WTC11 (cell line): ENCODE measurements at regions not wholly inside any gene's neighbourhood (a gene's known extent, or its start where the extent isn't known, plus 50 kb on each side); places are given as distances from the start of the nearest gene placed in this dataset.

Experiments used
- ATAC-seq: fragments of 200-7000 bp; cut with Tn5 transposase; 2 replicates; pipeline ENCODE4 v1.10.0; 2021; ENCODE audit warnings: mild to moderate bottlenecking, moderate library complexity
- CTCF ChIA-PET: fragments of 300-600 bp; sonication (Branson Sonifier 250); formaldehyde crosslinking; loops from one replicate; lab custom pipeline; 2021; ENCODE audit warnings: antibody characterized with exemption; lab: Charles Lee
- POLR2A ChIA-PET: fragments of 350-600 bp; sonication (Branson Sonifier 250); formaldehyde crosslinking; loops from one replicate; lab custom pipeline; 2021; ENCODE audit warnings: antibody characterized with exemption; lab: Charles Lee
- DNase-seq: peaks from one replicate; pipeline ENCODE4 v3.0.0; 2021; ENCODE audit warnings: low spot score
- H3K27ac Mint-ChIP-seq: 2 replicates; pipeline ENCODE4 v1.8.0; 2021; ENCODE audit warnings: mixed read lengths
- H3K27me3 Mint-ChIP-seq: 2 replicates; pipeline ENCODE4 v1.8.0; 2021; ENCODE audit warnings: low read depth, mild to moderate bottlenecking, moderate library complexity, mixed read lengths
- H3K36me3 Mint-ChIP-seq: 2 replicates; pipeline ENCODE4 v1.8.0; 2021; ENCODE audit warnings: mixed read lengths
- H3K4me1 Mint-ChIP-seq: 2 replicates; pipeline ENCODE4 v1.8.0; 2022; ENCODE audit warnings: mixed read lengths
- H3K4me3 Mint-ChIP-seq: 2 replicates; pipeline ENCODE4 v1.8.0; 2021; ENCODE audit warnings: mild to moderate bottlenecking, moderate library complexity, mixed read lengths
- H3K9me3 Mint-ChIP-seq: 2 replicates; pipeline ENCODE4 v1.8.0; 2021; ENCODE audit warnings: mixed read lengths
- ATF1 ChIP-seq: sonication (generic); formaldehyde crosslinking; IDR thresholded peaks from 2 replicates; pipeline ENCODE4 v1.8.1; 2023; ENCODE audit warnings: mild to moderate bottlenecking, moderate library complexity, missing genetic modification reagents
- CDX4 ChIP-seq: fragments of 250-450 bp; sonication (Bioruptor Pico); IDR thresholded peaks from 2 replicates; pipeline ENCODE4 v1.9.0; 2021; ENCODE audit warnings: moderate library complexity, mild to moderate bottlenecking, inconsistent platforms, borderline replicate concordance
- E2F1 ChIP-seq: sonication (generic); formaldehyde crosslinking; IDR thresholded peaks from 2 replicates; pipeline ENCODE4 v1.8.0; 2022; ENCODE audit warnings: mild to moderate bottlenecking, missing genetic modification reagents
- JUN ChIP-seq: sonication (generic); formaldehyde crosslinking; IDR thresholded peaks from 2 replicates; pipeline ENCODE4 v1.8.0; 2023; ENCODE audit warnings: mild to moderate bottlenecking, missing genetic modification reagents
- PRRX2 ChIP-seq: fragments of 250-450 bp; sonication (Bioruptor Pico); IDR thresholded peaks from 2 replicates; pipeline ENCODE4 v1.8.0; 2021; ENCODE audit warnings: mild to moderate bottlenecking
- TEAD4 ChIP-seq: sonication (generic); formaldehyde crosslinking; IDR thresholded peaks from 2 replicates; pipeline ENCODE4 v1.8.0; 2022; ENCODE audit warnings: mild to moderate bottlenecking, missing genetic modification reagents
- ZNF138 ChIP-seq: sonication (generic); formaldehyde crosslinking; conservative IDR thresholded peaks from 2 replicates; pipeline ENCODE4 v1.8.1; 2022; ENCODE audit warnings: mild to moderate bottlenecking, moderate library complexity, missing genetic modification reagents
- ZNF532 ChIP-seq: fragments of 250-450 bp; sonication (Bioruptor Pico); IDR thresholded peaks from 2 replicates; pipeline ENCODE4 v1.9.0; 2021; ENCODE audit warnings: mild to moderate bottlenecking, borderline replicate concordance
- TF ChIP-seq, protein P1 (sequence below): sonication (generic); formaldehyde crosslinking; IDR thresholded peaks from 2 replicates; pipeline ENCODE4 v1.8.0; 2022; ENCODE audit warnings: missing genetic modification reagents
- TF ChIP-seq, protein P2 (sequence below): sonication (generic); formaldehyde crosslinking; conservative IDR thresholded peaks from 2 replicates; pipeline ENCODE4 v1.8.1; 2023; ENCODE audit warnings: mild to moderate bottlenecking, low read depth, missing genetic modification reagents, moderate library complexity
- TF ChIP-seq, protein P3 (sequence below): sonication (generic); formaldehyde crosslinking; IDR thresholded peaks from 2 replicates; pipeline ENCODE4 v1.8.0; 2022; ENCODE audit warnings: mild to moderate bottlenecking, missing genetic modification reagents

DNA sequence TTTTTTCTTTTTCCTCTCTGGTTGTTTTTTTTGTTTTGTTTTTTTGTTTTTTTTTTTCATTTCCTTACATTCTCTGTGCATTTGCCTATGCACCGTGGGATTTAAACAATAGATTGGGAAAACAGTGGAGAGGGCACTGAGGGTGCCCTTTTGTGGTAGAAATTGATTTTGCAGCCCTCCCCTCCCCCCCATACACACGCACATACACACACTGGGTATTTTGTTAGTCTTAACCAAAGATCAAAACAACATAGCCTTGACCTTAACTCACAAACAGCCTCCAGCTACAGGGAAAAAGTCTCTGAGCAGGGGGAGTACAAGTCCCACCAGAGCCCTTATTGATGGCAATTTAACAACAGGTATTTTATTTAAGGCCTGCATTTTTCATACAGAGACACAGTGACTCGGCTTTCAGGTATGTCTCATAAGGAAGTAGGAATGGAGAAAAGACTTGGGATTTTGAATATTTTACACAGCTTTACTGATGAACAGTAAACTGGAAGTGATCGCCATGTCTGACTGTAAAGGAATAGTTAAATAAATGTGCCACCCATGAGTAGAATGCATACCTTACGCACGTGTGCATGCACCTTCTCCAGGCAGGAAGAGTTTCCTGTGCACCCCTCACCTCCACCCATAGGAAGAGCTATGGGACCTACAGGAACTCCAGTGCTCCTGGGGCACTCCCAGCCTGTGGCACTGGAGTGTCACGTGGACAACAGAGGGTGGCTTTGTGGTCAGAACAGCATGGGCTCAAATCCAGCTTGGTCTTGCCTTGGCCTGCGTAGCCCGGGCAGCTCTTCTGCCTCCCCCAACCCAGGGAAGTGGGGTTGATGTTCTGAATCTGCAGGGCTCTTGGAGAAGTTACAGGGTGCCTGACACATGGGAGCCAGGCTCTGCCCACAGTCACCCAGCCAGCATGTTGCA, 266.4 kb downstream of the ANAPC1 start:
- no peak overlapping the region for H3K27ac Mint-ChIP-seq
- no peaks in the 10 kb centered on the region for H3K36me3 Mint-ChIP-seq
- no peak for TF ChIP-seq TEAD4 (CRISPR knock-in tag)
- TF ChIP-seq CDX4: no peak
- TF ChIP-seq E2F1 (CRISPR knock-in tag): no peak
- TF ChIP-seq ZNF138 (CRISPR knock-in tag): no peak
- no peak for TF ChIP-seq ATF1 (CRISPR knock-in tag)
- H3K9me3 Mint-ChIP-seq: peaks cover 7% of the 10 kb centered on the region; the same call in 1 of the 2 replicates
- DNase-seq: no peak
- H3K4me3 Mint-ChIP-seq: no peak overlapping the region
- POLR2A ChIA-PET: no interaction called here
- no peaks in the 10 kb centered on the region for H3K27me3 Mint-ChIP-seq
- ATAC-seq: no peak
- peaks cover 17% of the 10 kb centered on the region for H3K4me1 Mint-ChIP-seq
- CTCF ChIA-PET: no interaction called here

DNA sequence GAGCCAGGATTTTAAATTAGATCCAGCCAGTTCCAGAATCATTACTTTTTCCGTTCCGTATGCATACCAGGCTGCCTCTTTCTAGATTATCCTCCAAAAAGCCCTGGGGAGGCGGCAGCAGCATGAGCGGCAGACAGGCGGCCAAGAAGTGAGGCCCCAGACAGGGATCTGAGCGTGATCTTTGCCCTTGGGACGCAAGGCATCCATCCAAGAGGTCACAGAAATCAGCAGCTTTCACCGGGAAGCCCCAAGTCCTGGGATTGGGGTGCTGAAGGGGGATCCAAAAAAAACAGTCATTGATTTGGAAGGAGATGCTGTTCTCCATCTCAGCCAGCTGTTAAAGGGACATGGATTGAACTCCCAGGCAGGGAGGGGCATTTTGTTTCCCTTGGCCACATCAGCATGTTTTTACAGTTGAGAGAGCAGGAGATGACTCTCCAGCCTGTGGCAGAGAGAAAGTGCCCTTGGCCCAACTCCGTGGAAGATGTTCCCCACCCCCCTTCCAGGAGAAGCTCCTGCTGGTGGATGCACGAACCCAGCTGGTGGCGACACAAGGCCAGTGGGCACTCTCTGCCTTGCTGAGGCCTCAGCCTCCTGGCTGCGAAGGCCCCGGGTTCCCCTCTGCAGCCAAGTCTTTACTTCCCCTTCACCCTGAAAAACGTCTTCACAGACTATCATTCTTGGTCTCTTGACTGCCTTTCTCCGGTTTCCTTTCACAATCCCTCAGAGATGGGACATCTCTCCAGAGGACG, 265.6 kb downstream of the ANAPC1 start:
- H3K4me3 Mint-ChIP-seq: no peak overlapping the region
- H3K9me3 Mint-ChIP-seq: peaks cover 7% of the 10 kb centered on the region; the same call in 1 of the 2 replicates
- H3K4me1 Mint-ChIP-seq: peaks cover 17% of the 10 kb centered on the region
- no peak for DNase-seq
- ATAC-seq: no peak
- ChIA-PET POLR2A (no interaction called here), CTCF (no interaction called here)
- H3K27ac Mint-ChIP-seq: no peak overlapping the region
- no peaks in the 10 kb centered on the region for H3K36me3 Mint-ChIP-seq
- H3K27me3 Mint-ChIP-seq: no peaks in the 10 kb centered on the region
- TF ChIP-seq, protein P1, sequence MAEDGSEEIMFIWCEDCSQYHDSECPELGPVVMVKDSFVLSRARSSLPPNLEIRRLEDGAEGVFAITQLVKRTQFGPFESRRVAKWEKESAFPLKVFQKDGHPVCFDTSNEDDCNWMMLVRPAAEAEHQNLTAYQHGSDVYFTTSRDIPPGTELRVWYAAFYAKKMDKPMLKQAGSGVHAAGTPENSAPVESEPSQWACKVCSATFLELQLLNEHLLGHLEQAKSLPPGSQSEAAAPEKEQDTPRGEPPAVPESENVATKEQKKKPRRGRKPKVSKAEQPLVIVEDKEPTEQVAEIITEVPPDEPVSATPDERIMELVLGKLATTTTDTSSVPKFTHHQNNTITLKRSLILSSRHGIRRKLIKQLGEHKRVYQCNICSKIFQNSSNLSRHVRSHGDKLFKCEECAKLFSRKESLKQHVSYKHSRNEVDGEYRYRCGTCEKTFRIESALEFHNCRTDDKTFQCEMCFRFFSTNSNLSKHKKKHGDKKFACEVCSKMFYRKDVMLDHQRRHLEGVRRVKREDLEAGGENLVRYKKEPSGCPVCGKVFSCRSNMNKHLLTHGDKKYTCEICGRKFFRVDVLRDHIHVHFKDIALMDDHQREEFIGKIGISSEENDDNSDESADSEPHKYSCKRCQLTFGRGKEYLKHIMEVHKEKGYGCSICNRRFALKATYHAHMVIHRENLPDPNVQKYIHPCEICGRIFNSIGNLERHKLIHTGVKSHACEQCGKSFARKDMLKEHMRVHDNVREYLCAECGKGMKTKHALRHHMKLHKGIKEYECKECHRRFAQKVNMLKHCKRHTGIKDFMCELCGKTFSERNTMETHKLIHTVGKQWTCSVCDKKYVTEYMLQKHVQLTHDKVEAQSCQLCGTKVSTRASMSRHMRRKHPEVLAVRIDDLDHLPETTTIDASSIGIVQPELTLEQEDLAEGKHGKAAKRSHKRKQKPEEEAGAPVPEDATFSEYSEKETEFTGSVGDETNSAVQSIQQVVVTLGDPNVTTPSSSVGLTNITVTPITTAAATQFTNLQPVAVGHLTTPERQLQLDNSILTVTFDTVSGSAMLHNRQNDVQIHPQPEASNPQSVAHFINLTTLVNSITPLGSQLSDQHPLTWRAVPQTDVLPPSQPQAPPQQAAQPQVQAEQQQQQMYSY (CRISPR knock-in tag): no peak
- TF ChIP-seq PRRX2 (no peak), JUN (no peak), ZNF532 (CRISPR knock-in tag) (no peak)
- TF ChIP-seq, protein P2, sequence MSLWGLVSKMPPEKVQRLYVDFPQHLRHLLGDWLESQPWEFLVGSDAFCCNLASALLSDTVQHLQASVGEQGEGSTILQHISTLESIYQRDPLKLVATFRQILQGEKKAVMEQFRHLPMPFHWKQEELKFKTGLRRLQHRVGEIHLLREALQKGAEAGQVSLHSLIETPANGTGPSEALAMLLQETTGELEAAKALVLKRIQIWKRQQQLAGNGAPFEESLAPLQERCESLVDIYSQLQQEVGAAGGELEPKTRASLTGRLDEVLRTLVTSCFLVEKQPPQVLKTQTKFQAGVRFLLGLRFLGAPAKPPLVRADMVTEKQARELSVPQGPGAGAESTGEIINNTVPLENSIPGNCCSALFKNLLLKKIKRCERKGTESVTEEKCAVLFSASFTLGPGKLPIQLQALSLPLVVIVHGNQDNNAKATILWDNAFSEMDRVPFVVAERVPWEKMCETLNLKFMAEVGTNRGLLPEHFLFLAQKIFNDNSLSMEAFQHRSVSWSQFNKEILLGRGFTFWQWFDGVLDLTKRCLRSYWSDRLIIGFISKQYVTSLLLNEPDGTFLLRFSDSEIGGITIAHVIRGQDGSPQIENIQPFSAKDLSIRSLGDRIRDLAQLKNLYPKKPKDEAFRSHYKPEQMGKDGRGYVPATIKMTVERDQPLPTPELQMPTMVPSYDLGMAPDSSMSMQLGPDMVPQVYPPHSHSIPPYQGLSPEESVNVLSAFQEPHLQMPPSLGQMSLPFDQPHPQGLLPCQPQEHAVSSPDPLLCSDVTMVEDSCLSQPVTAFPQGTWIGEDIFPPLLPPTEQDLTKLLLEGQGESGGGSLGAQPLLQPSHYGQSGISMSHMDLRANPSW (CRISPR knock-in tag): no peak
- TF ChIP-seq, protein P3, sequence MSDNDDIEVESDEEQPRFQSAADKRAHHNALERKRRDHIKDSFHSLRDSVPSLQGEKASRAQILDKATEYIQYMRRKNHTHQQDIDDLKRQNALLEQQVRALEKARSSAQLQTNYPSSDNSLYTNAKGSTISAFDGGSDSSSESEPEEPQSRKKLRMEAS (CRISPR knock-in tag): no peak
- TF ChIP-seq, all 79 proteins: peak for 0
